ENCODE measurements at regions not wholly inside any gene's neighbourhood (a gene's known extent, or its start where the extent isn't known, plus 50 kb on each side); places are given as distances from the start of the nearest gene placed in this dataset.

DNA sequence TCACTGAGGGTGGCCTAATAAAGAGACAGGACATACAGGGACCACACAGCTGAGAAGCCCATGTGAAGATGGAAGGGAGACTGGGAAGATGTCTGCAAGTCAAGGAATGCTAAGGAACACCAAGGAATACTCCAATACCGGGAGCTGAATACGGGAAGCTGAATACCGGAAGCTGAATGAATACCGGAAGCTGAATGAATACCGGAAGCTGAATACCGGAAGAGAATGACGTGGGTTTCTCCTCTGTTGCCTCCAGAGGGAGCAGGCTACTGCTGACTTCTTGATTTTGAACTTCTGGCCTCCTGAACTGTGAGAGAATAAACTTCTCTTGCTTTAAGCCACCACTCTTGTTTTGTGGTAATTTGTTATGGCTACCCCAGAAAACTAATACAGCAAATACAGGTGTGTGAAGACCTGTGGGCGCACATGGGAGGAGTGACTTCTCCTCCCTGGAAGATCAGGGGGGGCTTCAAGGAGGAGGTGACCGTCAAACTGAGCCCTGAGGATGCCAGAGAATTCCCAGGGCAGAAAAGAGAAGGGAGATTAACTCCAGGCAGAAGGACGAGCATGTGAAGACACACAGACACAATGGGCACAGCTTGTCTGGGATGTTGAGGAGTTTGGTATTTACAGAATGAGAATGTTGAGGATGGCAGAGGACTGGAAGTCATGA, 259.9 kb downstream of the IRF8 start:
- DNase-seq (ENCODE audit: insufficient read length, low spot score) = no peak
- TF ChIP-seq POLR2AphosphoS5 (IDR thresholded peaks at IDR 0.05; ENCODE audit: low read depth, low read length) = no peak
- no peak for TF ChIP-seq POU2F2 (IDR thresholded peaks at IDR 0.05; ENCODE audit: low read depth, low read length)
- no peak for TF ChIP-seq POLR2A (IDR thresholded peaks at IDR 0.05; ENCODE audit: low read depth, low read length)
- no peak for TF ChIP-seq SPI1 (IDR thresholded peaks at IDR 0.05; ENCODE audit: low read depth, low read length)
- no peak for TF ChIP-seq TAF1 (IDR thresholded peaks at IDR 0.05; ENCODE audit: low read depth, low read length)
- TF ChIP-seq PAX5 (IDR thresholded peaks at IDR 0.05; ENCODE audit: insufficient read depth, low read length, severe bottlenecking) = no peak
- FAIRE-seq = no peak

DNA sequence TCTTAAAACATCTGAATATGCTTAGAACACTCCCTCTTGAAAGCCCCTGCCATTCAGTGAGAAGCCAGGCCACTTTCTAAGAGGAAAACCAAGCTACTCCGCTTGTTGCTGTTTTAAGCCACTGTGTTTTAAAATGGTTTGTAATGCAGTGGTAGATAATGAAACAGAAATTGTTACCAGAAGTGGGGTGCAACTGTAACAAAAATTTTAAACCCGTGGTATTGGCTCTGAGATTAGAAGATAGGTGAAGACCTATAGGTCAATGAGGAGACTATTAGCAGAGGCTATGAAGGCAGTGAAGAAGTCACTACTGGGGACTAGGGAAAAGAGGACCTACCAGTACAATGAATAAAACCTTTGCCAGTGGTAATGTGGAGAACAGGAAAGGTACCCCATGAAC, 266.5 kb downstream of the IRF8 start:
- FAIRE-seq (no peak), DNase-seq (ENCODE audit: insufficient read length, low spot score) (no peak)
- TF ChIP-seq POLR2AphosphoS5 (IDR thresholded peaks at IDR 0.05; ENCODE audit: low read depth, low read length) = no peak
- no peak for TF ChIP-seq TAF1 (IDR thresholded peaks at IDR 0.05; ENCODE audit: low read depth, low read length)
- no peak for TF ChIP-seq PAX5 (IDR thresholded peaks at IDR 0.05; ENCODE audit: insufficient read depth, low read length, severe bottlenecking)
- no peak for TF ChIP-seq POU2F2 (IDR thresholded peaks at IDR 0.05; ENCODE audit: low read depth, low read length)
- no peak for TF ChIP-seq SPI1 (IDR thresholded peaks at IDR 0.05; ENCODE audit: low read depth, low read length)
- no peak for TF ChIP-seq POLR2A (IDR thresholded peaks at IDR 0.05; ENCODE audit: low read depth, low read length)

DNA sequence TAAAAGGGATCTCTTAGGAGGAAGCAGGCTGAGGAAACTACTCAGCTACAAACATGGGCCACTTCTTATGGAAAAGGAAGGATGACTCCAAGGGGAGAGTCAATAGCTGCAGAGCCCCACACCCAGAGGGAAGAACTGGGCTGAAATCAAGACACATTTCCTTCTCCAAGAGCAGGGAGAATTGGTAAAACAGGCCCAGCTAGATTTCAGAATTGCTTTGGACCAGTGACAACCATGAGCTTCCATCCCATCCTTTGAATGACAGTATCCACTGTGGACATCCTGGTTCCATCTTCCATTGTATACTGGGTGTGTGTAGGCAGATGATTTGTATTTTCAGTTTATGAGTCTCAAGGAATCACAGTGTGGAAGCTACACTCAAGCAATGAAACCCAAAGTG, 267.5 kb downstream of the IRF8 start:
- DNase-seq (ENCODE audit: insufficient read length, low spot score) (no peak), FAIRE-seq (no peak)
- TF ChIP-seq POU2F2 (IDR thresholded peaks at IDR 0.05; ENCODE audit: low read depth, low read length) (no peak), PAX5 (IDR thresholded peaks at IDR 0.05; ENCODE audit: insufficient read depth, low read length, severe bottlenecking) (no peak)

DNA sequence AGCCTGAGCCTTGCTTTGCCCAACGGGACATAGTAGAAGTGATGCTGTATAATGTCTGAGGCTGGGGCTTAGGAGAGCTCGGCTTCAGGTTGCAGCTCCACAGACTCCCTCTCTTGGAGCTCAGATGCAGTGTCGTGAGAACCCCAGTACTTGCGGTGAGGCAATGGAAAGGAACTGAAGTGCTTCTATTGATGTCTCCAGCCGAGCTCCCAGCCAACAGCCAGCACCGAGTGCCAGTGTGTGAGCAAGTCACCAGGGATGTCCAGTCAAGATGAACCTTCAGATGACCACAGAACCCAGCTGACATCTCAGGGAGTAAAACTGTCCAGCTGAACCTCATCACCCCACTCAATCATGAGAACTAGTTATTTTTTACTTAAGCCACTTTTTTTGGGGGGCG, 268.1 kb downstream of the IRF8 start:
- no peak for DNase-seq (ENCODE audit: insufficient read length, low spot score)
- no peak for FAIRE-seq
- TF ChIP-seq TAF1 (IDR thresholded peaks at IDR 0.05; ENCODE audit: low read depth, low read length) = no peak
- TF ChIP-seq POLR2A (IDR thresholded peaks at IDR 0.05; ENCODE audit: low read depth, low read length) = no peak
- no peak for TF ChIP-seq POLR2AphosphoS5 (IDR thresholded peaks at IDR 0.05; ENCODE audit: low read depth, low read length)
- no peak for TF ChIP-seq POU2F2 (IDR thresholded peaks at IDR 0.05; ENCODE audit: low read depth, low read length)
- TF ChIP-seq PAX5 (IDR thresholded peaks at IDR 0.05; ENCODE audit: insufficient read depth, low read length, severe bottlenecking) = no peak
- no peak for TF ChIP-seq SPI1 (IDR thresholded peaks at IDR 0.05; ENCODE audit: low read depth, low read length)

DNA sequence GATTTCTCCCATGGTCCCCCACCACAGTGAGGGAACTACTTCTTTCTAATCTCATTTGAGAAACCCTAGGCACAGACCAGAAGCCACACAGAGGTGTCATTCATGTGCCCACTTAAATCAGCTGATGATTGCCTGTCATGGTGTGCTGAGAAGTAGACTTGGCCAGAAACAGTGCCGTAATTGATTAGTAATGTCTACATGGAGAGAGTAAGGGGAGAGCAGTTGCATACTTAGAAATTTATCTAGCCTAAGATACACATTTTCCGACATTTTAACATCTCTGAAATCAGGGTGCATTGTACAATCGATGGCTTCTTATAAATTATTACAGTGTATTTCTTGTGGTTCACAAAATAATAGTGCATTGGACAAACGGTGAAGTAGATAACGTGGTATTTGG, 271.8 kb downstream of the IRF8 start:
- FAIRE-seq (no peak), DNase-seq (ENCODE audit: insufficient read length, low spot score) (no peak)
- TF ChIP-seq POLR2AphosphoS5 (IDR thresholded peaks at IDR 0.05; ENCODE audit: low read depth, low read length) = no peak
- TF ChIP-seq POLR2A (IDR thresholded peaks at IDR 0.05; ENCODE audit: low read depth, low read length) = no peak
- no peak for TF ChIP-seq TAF1 (IDR thresholded peaks at IDR 0.05; ENCODE audit: low read depth, low read length)
- TF ChIP-seq SPI1 (IDR thresholded peaks at IDR 0.05; ENCODE audit: low read depth, low read length) = no peak
- TF ChIP-seq POU2F2 (IDR thresholded peaks at IDR 0.05; ENCODE audit: low read depth, low read length) = no peak
- TF ChIP-seq PAX5 (IDR thresholded peaks at IDR 0.05; ENCODE audit: insufficient read depth, low read length, severe bottlenecking) = no peak

DNA sequence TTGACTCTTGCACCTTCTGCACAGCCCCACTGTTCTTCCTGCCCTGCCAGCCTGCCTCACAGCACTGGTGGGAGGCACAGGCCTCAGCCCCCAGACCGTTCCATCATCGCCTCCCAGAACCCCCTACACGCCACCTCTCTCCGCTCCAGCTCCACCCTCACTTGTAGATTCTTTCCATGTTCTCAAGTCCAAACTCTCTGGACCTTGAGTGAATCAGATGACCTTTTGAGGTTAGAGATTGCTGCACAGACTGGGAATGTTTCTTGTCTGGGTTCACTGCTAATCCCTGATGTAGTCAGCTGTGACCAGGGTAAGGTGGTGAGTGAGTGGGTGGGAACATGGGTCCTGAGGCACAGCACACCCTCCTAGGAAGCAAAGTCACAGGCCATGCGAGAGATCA, 272.4 kb downstream of the IRF8 start:
- TF ChIP-seq POLR2AphosphoS5 (IDR thresholded peaks at IDR 0.05; ENCODE audit: low read depth, low read length) = no peak
- no peak for TF ChIP-seq POLR2A (IDR thresholded peaks at IDR 0.05; ENCODE audit: low read depth, low read length)
- no peak for TF ChIP-seq TAF1 (IDR thresholded peaks at IDR 0.05; ENCODE audit: low read depth, low read length)
- no peak for TF ChIP-seq PAX5 (IDR thresholded peaks at IDR 0.05; ENCODE audit: insufficient read depth, low read length, severe bottlenecking)
- TF ChIP-seq SPI1 (IDR thresholded peaks at IDR 0.05; ENCODE audit: low read depth, low read length) = no peak
- TF ChIP-seq POU2F2 (IDR thresholded peaks at IDR 0.05; ENCODE audit: low read depth, low read length) = no peak
- FAIRE-seq (no peak), DNase-seq (ENCODE audit: insufficient read length, low spot score) (no peak)

DNA sequence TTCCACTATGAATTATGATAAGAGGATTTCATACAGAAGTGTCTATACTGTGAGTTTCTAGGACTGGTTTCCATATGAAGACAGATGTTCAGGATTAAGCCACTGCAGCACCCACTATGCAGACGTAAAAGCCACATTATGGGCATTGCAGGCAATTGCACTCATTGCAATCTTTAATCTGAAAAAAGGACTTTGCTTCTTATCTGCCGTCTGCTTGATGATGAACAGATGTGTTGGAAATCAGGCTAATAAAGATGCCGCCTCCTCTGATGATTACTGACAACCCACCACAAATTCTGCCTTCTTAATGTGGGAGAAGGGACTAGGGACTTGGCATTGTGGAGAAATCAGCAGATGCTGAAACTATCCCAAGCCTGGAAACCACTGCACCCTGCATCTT, 276.9 kb downstream of the IRF8 start:
- TF ChIP-seq POLR2A (IDR thresholded peaks at IDR 0.05; ENCODE audit: low read depth, low read length) (no peak), POLR2AphosphoS5 (IDR thresholded peaks at IDR 0.05; ENCODE audit: low read depth, low read length) (no peak), SPI1 (IDR thresholded peaks at IDR 0.05; ENCODE audit: low read depth, low read length) (no peak), PAX5 (IDR thresholded peaks at IDR 0.05; ENCODE audit: insufficient read depth, low read length, severe bottlenecking) (no peak), POU2F2 (IDR thresholded peaks at IDR 0.05; ENCODE audit: low read depth, low read length) (no peak), TAF1 (IDR thresholded peaks at IDR 0.05; ENCODE audit: low read depth, low read length) (no peak)
- FAIRE-seq (no peak), DNase-seq (ENCODE audit: insufficient read length, low spot score) (no peak)

DNA sequence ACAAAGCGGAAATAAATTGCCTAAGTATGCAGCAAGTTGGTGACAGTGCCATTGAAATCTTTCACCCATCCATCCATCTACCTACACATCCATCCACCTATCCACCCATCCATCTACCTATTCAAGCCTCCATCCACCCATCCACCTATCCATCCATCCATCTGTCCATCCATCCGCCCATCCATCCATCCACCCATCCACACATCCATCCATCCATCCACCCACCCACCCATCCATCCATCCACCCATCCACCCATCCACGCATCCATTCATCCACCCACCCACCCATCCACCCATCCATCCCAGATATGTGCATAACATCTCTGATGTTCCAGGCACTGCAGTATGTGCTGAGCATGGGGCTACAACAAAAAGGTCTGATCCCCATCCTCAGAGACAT, 277.5 kb downstream of the IRF8 start:
- FAIRE-seq (no peak), DNase-seq (ENCODE audit: insufficient read length, low spot score) (no peak)
- TF ChIP-seq POU2F2 (IDR thresholded peaks at IDR 0.05; ENCODE audit: low read depth, low read length) (no peak), POLR2AphosphoS5 (IDR thresholded peaks at IDR 0.05; ENCODE audit: low read depth, low read length) (no peak), POLR2A (IDR thresholded peaks at IDR 0.05; ENCODE audit: low read depth, low read length) (no peak), PAX5 (IDR thresholded peaks at IDR 0.05; ENCODE audit: insufficient read depth, low read length, severe bottlenecking) (no peak), SPI1 (IDR thresholded peaks at IDR 0.05; ENCODE audit: low read depth, low read length) (no peak), TAF1 (IDR thresholded peaks at IDR 0.05; ENCODE audit: low read depth, low read length) (no peak)

DNA sequence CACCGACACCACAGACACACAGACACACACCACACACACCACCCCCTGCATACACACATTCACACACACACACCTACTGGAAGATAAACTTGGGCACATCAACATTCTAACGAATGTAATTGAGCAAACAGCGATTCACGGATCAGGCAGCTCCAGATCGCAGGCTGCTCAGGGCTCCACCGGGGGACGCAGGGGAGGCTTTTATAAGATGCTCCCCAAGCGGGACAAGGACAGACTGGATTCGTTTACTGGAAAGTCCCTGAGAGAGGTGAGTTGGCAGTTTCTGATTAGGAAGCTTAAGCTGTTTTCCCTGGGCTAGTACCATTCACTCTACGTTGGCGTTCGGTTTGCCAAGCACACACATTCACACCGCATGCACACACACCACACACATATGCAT, 281.3 kb downstream of the IRF8 start:
- DNase-seq (ENCODE audit: insufficient read length, low spot score) (no peak), FAIRE-seq (no peak)
- TF ChIP-seq POU2F2 (IDR thresholded peaks at IDR 0.05; ENCODE audit: low read depth, low read length) (no peak), POLR2AphosphoS5 (IDR thresholded peaks at IDR 0.05; ENCODE audit: low read depth, low read length) (no peak), SPI1 (IDR thresholded peaks at IDR 0.05; ENCODE audit: low read depth, low read length) (no peak), PAX5 (IDR thresholded peaks at IDR 0.05; ENCODE audit: insufficient read depth, low read length, severe bottlenecking) (no peak), POLR2A (IDR thresholded peaks at IDR 0.05; ENCODE audit: low read depth, low read length) (no peak), TAF1 (IDR thresholded peaks at IDR 0.05; ENCODE audit: low read depth, low read length) (no peak)

DNA sequence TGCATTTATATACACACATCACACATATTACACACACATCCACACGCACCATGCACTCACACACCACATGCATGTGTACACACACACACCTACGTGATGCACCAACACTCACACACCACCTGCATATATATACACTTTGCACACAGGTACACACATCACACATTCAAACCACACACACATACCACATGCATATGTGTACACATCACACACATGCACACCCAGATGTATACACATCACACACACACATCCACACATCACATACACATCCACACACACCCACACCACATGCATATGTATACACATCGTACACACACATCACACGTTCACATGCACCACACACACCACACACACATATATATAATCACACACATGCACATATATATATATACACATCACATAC, 281.8 kb downstream of the IRF8 start:
- no peak for DNase-seq (ENCODE audit: insufficient read length, low spot score)
- TF ChIP-seq SPI1 (IDR thresholded peaks at IDR 0.05; ENCODE audit: low read depth, low read length) (no peak), POLR2A (IDR thresholded peaks at IDR 0.05; ENCODE audit: low read depth, low read length) (no peak), POU2F2 (IDR thresholded peaks at IDR 0.05; ENCODE audit: low read depth, low read length) (no peak), TAF1 (IDR thresholded peaks at IDR 0.05; ENCODE audit: low read depth, low read length) (no peak), PAX5 (IDR thresholded peaks at IDR 0.05; ENCODE audit: insufficient read depth, low read length, severe bottlenecking) (no peak), POLR2AphosphoS5 (IDR thresholded peaks at IDR 0.05; ENCODE audit: low read depth, low read length) (no peak)
- FAIRE-seq = peak; percentile 16
